ENCODE measurements at regions not wholly inside any gene's neighbourhood (a gene's known extent, or its start where the extent isn't known, plus 50 kb on each side); places are given as distances from the start of the nearest gene placed in this dataset.

DNA sequence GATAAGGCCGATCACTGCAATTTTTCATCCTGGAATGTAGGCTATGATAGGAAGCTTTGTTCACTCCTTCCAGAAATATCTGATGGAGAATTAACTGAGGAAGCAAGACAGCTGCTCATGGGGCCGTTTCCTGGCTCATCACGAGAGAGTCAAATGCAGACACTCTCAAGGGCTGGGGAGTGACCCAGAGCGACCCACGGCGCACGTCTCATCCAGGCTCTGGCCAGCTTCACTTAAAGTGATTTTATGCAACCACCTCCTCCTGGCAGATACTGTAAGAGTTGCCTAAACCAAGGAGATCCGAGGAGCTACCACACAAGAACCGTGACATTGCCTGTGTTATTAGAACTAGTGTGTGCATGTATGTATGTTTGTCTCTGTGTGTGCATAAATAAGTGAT lies 530.8 kb downstream of the TCERG1L start:
- DNase-seq: no peak
- Histone ChIP-seq H3K9me3 (no peaks in the 10 kb centered on the region), H3K36me3 (no peaks in the 10 kb centered on the region), H3K4me3 (no peak overlapping the region), H3K27ac (no peak overlapping the region), H3K4me1 (no peaks in the 10 kb centered on the region), H3K27me3 (no peaks in the 10 kb centered on the region)
- TF ChIP-seq POLR2A (IDR thresholded peaks at IDR 0.05): no peak
- TF ChIP-seq, protein P1, sequence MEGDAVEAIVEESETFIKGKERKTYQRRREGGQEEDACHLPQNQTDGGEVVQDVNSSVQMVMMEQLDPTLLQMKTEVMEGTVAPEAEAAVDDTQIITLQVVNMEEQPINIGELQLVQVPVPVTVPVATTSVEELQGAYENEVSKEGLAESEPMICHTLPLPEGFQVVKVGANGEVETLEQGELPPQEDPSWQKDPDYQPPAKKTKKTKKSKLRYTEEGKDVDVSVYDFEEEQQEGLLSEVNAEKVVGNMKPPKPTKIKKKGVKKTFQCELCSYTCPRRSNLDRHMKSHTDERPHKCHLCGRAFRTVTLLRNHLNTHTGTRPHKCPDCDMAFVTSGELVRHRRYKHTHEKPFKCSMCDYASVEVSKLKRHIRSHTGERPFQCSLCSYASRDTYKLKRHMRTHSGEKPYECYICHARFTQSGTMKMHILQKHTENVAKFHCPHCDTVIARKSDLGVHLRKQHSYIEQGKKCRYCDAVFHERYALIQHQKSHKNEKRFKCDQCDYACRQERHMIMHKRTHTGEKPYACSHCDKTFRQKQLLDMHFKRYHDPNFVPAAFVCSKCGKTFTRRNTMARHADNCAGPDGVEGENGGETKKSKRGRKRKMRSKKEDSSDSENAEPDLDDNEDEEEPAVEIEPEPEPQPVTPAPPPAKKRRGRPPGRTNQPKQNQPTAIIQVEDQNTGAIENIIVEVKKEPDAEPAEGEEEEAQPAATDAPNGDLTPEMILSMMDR (IDR thresholded peaks at IDR 0.05): no peak

DNA sequence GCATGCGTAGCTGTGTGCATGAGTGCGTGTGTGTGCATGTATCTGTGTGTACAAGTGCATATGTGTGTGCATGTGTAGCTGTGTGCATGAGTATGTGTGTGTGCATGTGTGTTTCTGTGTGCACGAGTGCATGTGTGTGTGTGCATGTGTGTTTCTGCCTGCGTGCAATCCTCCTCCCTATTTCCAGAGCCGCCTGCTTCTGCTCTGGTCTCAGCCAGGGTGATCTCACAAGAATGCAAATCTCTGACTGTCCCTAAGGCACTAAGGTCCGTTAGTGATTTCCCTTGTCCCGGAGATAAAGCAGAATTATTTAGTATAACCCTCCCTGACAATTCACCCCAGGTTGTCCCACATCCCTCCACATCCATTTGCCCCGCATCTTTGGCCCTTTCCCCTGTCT lies 530.3 kb downstream of the TCERG1L start:
- no peaks in the 10 kb centered on the region for H3K36me3 ChIP-seq
- no peaks in the 10 kb centered on the region for H3K9me3 ChIP-seq
- no peaks in the 10 kb centered on the region for H3K27me3 ChIP-seq
- H3K4me1 ChIP-seq: no peaks in the 10 kb centered on the region
- no peak overlapping the region for H3K4me3 ChIP-seq
- no peak for TF ChIP-seq POLR2A (IDR thresholded peaks at IDR 0.05)
- TF ChIP-seq, protein P1 (IDR thresholded peaks at IDR 0.05): no peak
- H3K27ac ChIP-seq: no peak overlapping the region
- no peak for DNase-seq

DNA sequence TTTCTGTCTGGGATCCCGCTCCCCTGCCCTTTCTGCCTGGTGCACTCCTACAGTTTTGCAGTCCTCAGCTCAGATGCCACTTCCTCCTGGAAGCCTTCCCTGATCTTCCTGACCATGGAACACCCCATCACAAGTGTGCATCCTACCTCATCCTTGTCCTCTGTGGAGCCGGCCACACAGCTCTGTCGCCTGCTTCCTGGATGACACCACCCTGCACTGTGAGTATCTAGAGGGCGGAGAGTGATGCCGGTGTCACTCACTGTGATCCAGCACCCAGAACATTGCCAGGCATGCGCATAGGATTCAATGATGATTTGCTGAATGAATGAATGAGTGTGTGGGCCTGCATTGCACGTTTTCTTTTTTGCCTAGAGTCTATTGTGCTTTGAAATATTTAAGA lies 529.9 kb downstream of the TCERG1L start:
- H3K9me3 ChIP-seq: no peaks in the 10 kb centered on the region
- H3K4me3 ChIP-seq: no peak overlapping the region
- H3K4me1 ChIP-seq: no peaks in the 10 kb centered on the region
- H3K36me3 ChIP-seq: no peaks in the 10 kb centered on the region
- no peak for DNase-seq
- H3K27me3 ChIP-seq: no peaks in the 10 kb centered on the region
- H3K27ac ChIP-seq: no peak overlapping the region
- TF ChIP-seq, protein P1 (IDR thresholded peaks at IDR 0.05): no peak
- no peak for TF ChIP-seq POLR2A (IDR thresholded peaks at IDR 0.05)

DNA sequence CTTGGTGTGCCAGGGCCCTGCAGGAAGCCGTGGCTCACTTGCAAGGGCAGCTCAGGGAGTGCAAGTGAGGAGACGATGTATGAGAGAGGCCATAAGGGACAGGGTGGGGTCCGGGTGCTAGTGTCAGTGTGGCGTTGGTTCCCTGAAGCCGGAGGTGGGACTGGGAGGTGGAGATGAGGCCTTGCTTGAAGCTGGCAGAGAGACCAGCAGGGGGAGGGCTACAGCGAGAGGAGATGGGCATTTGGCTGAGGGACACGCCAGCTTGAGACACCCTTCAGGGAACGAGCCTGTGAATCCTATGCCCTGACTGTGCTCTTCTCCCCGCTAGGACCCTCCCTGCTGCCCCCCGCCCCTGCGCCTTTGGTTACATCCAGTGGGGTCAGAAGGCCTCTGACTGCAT lies 529.1 kb downstream of the TCERG1L start:
- Histone ChIP-seq H3K36me3 (no peaks in the 10 kb centered on the region), H3K27ac (no peak overlapping the region), H3K27me3 (no peaks in the 10 kb centered on the region), H3K9me3 (no peaks in the 10 kb centered on the region), H3K4me1 (no peaks in the 10 kb centered on the region), H3K4me3 (no peak overlapping the region)
- TF ChIP-seq POLR2A (IDR thresholded peaks at IDR 0.05): no peak
- TF ChIP-seq, protein P1 (IDR thresholded peaks at IDR 0.05): no peak
- DNase-seq: no peak

DNA sequence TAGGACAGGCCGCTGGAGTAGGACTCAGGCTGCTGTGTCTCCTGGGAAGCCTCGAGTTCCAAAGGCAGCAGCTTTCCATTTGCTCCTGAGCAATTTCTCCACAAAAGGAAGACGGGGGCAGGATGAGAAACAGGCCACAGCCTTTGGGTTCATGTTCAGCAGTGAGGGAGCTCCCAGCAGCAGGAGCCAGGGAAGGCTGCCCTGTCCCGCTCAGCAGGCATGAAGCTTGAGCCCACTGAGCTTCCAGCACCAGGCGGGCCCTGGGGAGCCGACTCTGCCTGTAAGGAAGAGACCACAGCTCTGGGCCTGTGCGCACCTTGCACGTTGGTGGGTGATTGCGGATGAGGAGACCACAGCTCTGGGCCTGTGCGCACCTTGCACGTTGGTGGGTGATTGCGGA lies 527.2 kb downstream of the TCERG1L start:
- H3K4me1 ChIP-seq: no peaks in the 10 kb centered on the region
- DNase-seq: no peak
- no peak overlapping the region for H3K27ac ChIP-seq
- H3K36me3 ChIP-seq: no peaks in the 10 kb centered on the region
- H3K4me3 ChIP-seq: no peak overlapping the region
- H3K27me3 ChIP-seq: no peaks in the 10 kb centered on the region
- H3K9me3 ChIP-seq: no peaks in the 10 kb centered on the region
- TF ChIP-seq, protein P1 (IDR thresholded peaks at IDR 0.05): no peak
- TF ChIP-seq POLR2A (IDR thresholded peaks at IDR 0.05): no peak

DNA sequence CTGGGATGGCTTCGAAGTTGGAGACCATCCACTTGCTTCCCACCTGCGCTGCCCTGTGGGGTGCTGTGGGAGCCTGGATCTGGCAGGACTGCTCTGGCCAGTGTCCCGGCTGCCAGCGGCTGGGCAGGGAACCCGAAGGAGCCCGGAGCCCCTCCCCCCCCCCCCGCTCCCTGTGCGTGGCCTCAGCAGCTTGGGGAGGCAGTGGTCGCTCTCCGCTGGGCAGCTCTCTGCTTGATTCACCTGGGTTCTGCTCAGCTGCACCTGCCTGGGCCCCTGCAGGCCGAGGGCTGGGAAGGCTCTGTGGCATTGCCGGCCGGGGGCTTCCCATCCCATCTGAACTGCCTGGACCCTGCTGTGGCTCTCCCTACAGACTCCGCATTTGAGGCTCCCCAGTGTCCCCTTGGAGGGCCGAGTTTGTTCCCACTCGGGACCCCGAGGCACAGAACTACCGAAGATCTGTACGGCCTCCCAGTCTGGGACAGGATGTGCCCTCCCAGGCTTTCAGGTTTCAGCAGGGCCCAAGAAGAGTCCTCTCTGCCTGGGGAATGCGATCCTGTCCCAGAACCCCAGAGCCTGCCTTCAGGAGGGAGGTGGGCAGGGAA lies 525.1 kb downstream of the TCERG1L start:
- H3K9me3 ChIP-seq: no peaks in the 10 kb centered on the region
- no peaks in the 10 kb centered on the region for H3K27me3 ChIP-seq
- TF ChIP-seq POLR2A (IDR thresholded peaks at IDR 0.05): no peak
- TF ChIP-seq, protein P1 (IDR thresholded peaks at IDR 0.05): no peak
- no peaks in the 10 kb centered on the region for H3K4me1 ChIP-seq
- no peak overlapping the region for H3K27ac ChIP-seq
- no peak overlapping the region for H3K4me3 ChIP-seq
- no peaks in the 10 kb centered on the region for H3K36me3 ChIP-seq
- DNase-seq: no peak

Measured in Peyer's patch (tissue), 4 donors.